ENCODE measurements at regions not wholly inside any gene's neighbourhood (a gene's known extent, or its start where the extent isn't known, plus 50 kb on each side); places are given as distances from the start of the nearest gene placed in this dataset.

- no peak for DNase-seq
Observed at GRCh38 chr5:39489263-39489662, 64.5 kb upstream of the DAB2 start.

DNA sequence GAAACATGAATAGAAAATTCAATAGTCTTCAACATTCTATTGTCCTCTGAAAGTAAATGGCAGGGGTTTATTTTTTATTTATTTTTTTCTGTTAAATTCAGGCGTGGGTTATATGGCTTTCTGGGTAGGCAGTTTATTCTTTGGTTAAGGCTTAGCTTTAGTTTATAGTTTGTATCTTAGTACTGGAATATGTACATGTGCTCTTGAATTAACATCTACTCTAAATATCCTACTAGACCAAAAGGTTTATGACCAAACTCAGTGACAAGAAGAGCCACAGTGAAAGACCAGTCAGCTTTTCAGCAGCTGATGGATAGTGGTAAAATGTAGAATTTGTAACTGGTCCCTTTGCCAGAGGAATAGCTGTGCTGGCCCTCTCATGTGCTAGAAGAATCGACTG, 62.0 kb upstream of the DAB2 start:
- DNase-seq: no peak

- DNase-seq: no peak
Observed at GRCh38 chr5:39486361-39486760, 61.6 kb upstream of the DAB2 start.

GRCh38 chr5:39485079-39485478, 60.3 kb upstream of the DAB2 start:
- DNase-seq: no peak

DNA sequence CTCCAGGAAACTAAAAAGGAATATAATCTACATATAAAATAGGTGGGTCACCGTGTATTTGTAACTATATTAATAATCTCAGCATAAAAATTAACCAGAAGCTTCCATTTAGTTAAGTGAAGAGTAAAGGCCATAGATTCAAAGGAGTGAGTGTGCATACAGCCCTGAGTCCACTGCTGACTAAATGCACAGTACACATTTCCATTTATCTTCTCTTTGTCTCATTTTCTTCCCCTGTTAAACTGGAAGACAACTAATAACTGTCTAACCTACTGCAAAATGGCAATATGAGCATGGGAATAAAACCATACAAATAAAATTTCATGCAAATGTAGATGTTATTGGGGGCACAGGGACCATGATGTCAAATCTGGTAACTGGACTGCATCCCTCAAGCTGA, 59.9 kb upstream of the DAB2 start:
- DNase-seq: no peak

DNA sequence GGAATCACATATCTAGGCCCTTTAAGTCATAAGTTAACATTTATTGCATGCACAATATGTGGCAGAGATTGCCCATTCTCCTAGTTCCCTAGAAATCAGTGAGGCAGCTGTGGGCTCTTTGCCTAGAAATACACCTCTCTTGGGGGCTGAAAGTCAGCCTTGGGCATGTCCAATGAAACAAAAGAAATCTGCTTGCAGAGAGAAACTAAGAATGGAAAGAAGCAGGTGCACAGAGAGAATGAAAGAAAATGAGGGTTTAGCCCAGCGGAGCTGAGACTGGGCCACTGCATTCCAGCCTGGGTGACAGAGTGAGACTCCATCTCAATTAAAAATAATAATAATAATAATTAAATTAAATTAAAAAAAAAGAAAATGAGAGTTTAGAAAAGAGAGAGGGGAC, 57.3 kb upstream of the DAB2 start:
- no peak for DNase-seq

DNA sequence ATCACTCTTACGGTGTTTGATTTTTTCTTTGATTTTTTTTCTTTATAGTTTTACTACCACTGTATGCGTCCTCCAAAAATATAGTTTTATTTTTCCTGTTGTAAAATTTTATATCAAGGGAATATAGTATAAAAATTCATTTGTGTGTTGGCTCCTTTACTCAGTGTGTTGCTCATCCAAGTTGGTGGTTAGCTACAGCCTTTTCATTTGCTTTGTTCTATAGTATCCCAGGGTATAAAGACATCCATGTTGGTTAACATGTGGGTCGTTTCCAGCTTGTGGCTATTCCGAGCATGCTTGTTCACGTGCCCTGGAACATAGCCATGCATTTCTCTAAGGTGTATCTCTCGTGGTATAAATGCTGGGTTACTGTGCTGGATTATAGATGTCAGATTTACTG, 54.8 kb upstream of the DAB2 start:
- DNase-seq: no peak

- no peak for DNase-seq
Observed at GRCh38 chr5:39478863-39479262, 54.1 kb upstream of the DAB2 start.

DNA sequence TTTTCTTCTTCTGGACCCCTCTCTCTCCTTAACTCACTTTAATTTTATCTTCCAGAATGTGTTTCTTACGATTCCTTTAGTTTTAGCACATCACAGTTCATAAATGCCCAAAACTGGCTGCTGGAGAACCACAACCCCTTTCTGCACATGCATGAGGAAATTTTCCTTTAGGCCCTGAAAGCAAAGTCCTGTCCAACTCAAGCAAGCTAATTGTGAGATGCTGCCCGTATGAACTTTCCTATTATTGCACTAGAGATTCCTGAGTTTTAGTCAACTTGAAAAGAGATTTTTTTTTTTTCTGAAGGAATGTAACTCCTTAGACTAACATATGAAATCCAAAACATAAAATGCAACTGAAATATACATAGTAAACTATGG, 52.1 kb upstream of the DAB2 start:
- no peak for DNase-seq

- no peak for DNase-seq
Observed at GRCh38 chr5:39475881-39476842, 51.4 kb upstream of the DAB2 start.

- no peak for DNase-seq
Observed at GRCh38 chr5:39475159-39475571, 50.4 kb upstream of the DAB2 start.
